ENCODE measurements at regions not wholly inside any gene's neighbourhood (a gene's known extent, or its start where the extent isn't known, plus 50 kb on each side); places are given as distances from the start of the nearest gene placed in this dataset.
"Not testable (repeated sequence)": the region's sequence is repeated elsewhere in the genome, so short reads cannot be mapped to it uniquely, and the experiment has no call there.

- DNase-seq: no peak
Observed at GRCh38 chr18:75984853-75985252, 510.2 kb downstream of the ZNF516 start.

DNA sequence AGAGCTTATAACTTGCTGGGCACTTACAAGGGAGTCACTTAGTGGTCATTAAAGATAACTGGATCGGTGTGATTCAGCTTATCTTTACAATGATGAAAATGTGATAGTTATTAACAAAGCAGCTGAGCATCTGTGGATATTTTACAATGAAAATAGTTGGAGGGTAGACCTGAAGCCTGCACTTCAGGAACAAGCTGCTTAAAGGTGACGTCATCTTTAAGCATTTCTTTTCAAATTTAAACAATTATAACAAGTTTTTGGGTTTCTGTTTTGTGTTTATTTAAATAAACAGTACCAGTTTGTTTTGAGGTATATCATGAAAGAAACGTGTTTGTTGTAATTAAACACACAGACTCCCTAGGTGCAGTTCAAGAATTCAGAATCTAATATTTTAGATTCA lies 513.9 kb downstream of the ZNF516 start:
- DNase-seq: no peak

DNA sequence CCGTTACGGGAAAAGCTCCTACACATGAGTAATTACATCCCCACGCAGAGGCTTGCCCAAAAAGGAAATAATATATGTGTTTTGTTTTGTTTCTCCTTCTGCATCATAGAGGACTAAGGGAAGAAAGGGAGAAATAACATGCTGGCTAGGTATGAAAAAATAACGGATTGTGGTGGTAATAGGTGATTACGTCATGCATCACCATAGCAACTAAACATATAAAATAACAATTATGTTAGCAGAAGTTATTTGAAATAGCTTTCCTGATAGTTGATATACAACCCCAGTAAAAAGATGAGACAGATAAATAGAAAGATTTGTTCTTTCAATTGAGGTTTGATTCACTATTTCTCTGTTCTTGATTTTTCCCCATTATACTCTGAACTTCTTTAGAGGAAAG lies 518.0 kb downstream of the ZNF516 start:
- no peak for DNase-seq

GRCh38 chr18:75970212-75970611 lies 524.8 kb downstream of the ZNF516 start:
- no peak for DNase-seq

DNA sequence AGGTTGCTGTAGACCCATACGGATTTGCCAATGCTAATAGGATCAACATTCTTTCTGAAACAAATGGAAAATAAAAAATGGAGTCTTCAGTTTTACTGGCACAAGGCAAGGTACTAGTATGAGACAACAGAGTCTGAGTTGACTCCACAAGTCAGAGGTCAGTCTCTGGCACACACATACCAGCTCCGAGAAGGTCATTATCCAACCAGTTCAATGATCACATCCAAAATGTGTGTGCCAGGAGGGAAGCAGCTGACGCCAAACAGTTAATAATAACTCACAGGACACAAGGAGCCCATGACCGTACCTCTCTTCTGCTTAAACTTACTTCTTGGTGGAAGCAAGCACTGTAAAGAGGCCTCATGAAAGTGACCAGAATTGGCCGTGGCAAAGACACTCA lies 528.6 kb downstream of the ZNF516 start:
- no peak for DNase-seq

- DNase-seq: no peak
Observed at GRCh38 chr18:75962036-75962572, 532.9 kb downstream of the ZNF516 start.

GRCh38 chr18:75960356-75960755 lies 532.9 kb upstream of the SMIM21 start:
- DNase-seq: not testable (repeated sequence)

GRCh38 chr18:75959150-75959549 lies 531.6 kb upstream of the SMIM21 start:
- no peak for DNase-seq

DNA sequence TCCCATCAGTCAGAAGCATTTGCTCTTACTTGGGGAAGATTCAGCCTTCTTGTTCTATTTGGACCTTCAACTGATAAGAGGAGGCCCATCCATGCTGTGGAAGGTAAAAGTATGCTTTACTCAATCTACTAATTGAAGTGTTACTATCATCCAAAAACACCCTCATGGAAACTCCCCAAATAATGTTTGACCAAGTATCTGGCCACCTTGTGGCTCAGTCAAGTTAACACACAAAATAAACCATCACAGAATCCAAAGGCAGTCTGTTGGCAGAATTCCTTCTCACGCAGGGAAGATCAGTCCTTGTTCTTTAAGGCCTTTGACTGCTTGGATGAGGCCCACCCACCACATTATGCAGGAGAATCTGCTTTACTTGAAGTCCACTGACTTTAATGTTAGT lies 531.2 kb upstream of the SMIM21 start:
- DNase-seq: no peak

GRCh38 chr18:75945265-75945933 lies 517.9 kb upstream of the SMIM21 start:
- DNase-seq: no peak

- no peak for DNase-seq
Observed at GRCh38 chr18:75937306-75937705, 509.8 kb upstream of the SMIM21 start.

- DNase-seq: no peak
Observed at GRCh38 chr18:75936862-75937261, 509.4 kb upstream of the SMIM21 start.

DNA sequence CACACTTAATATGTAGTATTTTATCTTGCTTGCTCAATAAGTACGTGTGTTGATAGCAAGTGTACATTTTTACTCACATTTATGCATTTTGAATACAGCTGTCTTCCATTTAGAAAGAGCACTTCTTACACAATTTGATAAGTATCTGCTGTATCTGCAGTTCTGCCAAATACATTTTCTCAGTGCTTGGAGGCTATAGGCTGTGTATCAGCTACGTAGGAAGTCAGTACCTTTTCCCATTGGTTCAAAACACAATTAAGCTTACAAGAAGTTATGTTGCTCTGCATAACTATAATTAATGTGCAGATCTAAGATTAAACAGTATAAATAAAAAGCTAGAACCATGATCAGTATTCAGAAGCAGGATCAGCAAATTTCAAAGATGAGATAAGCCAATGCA lies 503.6 kb upstream of the SMIM21 start:
- DNase-seq: no peak

- DNase-seq: no peak
Observed at GRCh38 chr18:75928706-75929105, 501.2 kb upstream of the SMIM21 start.

DNA sequence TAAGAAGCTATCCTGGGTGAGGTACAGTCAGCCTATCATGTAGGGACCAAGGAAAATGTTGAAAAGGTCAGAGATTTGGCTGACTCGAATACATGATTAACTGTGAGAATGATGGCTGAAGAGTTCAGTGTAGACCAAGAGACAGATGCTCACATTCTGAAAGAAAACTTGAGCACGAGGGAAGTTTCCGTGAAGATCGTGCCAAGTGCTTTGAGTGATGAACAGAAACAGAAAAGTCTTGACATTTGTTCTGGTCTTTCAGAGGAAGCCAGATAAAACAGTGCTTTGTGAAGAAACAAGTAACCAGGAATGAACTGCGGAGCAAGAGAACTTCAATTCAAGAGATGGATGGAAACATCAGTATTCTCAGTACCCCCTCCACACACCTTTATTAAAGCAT lies 500.3 kb upstream of the SMIM21 start:
- DNase-seq: no peak

DNA sequence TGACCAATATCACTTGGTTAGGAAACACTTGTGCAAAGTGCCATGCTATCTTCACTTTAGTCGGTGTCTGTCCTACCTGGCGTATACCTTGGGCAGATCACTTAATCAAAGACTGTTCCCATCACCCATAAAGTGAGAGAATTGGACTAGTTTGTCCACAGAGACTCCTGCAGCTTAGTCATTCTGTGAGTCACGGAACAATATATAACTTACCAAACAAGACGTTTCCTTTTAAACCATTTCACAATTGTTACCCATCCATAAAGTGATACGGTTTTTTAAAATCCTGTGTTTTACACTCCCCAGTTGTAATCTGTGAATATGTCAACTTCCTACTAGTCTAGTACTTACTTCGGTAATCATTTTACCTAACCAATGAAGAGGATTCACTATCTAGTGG lies 499.3 kb upstream of the SMIM21 start:
- DNase-seq: no peak

GRCh38 chr18:75923169-75923568 lies 495.7 kb upstream of the SMIM21 start:
- DNase-seq: no peak

DNA sequence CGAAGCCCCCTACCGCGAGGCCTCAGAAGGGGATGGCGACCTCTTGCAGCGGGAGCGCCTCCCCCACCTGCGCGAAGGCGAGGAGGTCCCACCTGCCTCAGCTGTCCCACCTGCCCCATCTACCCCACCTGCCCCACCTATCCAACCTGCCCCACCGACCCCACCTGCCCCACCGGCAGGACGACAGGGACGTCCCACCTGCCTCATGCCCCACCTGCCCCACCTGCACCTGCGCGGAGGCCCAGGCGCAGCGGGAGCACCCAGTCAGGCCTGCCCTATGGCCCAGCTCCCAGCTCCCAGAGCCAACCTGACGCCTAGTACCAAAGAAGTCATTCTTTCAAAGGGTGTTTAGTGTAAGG lies 489.1 kb upstream of the SMIM21 start:
- no peak for DNase-seq

GRCh38 chr18:75915941-75916623 lies 488.6 kb upstream of the SMIM21 start:
- DNase-seq: peak; percentile 80

DNA sequence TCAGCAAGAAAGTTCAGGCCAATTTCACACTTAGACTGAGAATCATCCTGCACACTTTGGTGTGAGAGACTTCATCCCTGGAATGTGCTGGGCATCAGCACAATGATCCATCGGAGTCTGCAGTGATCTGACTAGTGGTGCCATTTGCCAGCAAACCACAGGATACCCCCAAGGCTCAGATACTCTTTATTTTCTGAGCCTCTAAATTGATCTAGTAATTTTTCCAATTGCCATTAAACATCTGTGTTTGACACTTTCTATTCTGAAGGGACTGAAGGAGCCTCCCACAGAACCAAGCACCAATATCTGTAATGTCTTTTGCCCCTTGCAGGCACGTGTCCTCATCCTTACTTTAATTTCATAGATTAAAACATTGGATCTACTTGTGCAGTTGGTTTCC lies 485.3 kb upstream of the SMIM21 start:
- DNase-seq: no peak

- no peak for DNase-seq
Observed at GRCh38 chr18:75904416-75904815, 476.9 kb upstream of the SMIM21 start.

DNA sequence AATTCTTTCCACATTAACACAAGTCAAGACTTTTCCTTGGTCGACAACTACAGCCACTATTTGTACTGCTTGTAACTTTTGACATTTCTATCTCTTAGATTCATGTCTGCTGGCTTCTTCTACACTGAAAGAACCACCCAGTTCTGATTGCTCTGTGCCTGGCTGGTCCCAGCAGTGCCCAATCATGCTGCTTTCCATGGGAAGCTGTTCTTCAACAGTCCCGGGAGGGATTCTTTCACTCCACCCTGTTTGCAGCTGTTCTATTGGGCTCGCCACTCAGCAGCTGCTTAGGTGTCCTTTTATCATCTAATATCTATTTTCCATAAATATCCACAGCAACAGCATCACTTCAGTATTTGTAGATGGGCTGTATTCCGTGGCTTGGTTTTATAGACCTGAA lies 471.1 kb upstream of the SMIM21 start:
- no peak for DNase-seq

DNA sequence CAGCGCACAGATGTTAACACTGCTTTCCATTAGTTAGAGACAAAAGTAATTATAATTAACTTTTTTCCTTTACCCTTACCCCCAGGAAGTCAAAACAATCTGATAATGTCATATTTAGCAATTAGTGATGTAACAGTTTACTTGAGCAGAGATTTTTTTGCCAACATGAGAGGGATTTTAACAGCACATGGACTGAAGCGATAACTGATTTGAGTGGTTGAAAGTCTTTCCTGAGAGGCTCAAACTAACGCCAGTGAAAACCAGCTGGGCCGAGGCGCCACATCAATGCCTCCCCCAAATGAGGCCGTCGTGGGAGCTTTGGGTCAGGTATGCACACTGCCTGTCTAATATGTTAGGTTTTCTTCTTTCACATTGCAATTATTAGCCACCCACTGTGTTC lies 469.9 kb upstream of the SMIM21 start:
- DNase-seq: no peak

- DNase-seq: peak; percentile 79
Observed at GRCh38 chr18:75896865-75897264, 469.4 kb upstream of the SMIM21 start.

GRCh38 chr18:75895135-75895534 lies 467.6 kb upstream of the SMIM21 start:
- DNase-seq: no peak
